VCaP (cell line): ENCODE measurements at regions not wholly inside any gene's neighbourhood (a gene's known extent, or its start where the extent isn't known, plus 50 kb on each side); places are given as distances from the start of the nearest gene placed in this dataset.
"Not testable (repeated sequence)": the region's sequence is repeated elsewhere in the genome, so short reads cannot be mapped to it uniquely, and the experiment has no call there.

Experiments used
- H3K27ac ChIP-seq: fragments of 450-650 bp; 2 replicates; pipeline ENCODE4 v1.5.1; 2017
- CTCF ChIP-seq: fragments of 450-650 bp; conservative IDR thresholded peaks from 2 replicates; pipeline ENCODE4 v1.5.1; 2017; ENCODE audit warnings: mild to moderate bottlenecking, moderate library complexity

GRCh38 chr3:18177271-18177670 lies 247.9 kb downstream of the SATB1 start:
- no peak for TF ChIP-seq CTCF
- H3K27ac ChIP-seq, result no peak overlapping the region

GRCh38 chr3:18173891-18174290 lies 251.2 kb downstream of the SATB1 start:
- H3K27ac ChIP-seq, result not testable (repeated sequence)

- no peak for TF ChIP-seq CTCF
Measured at GRCh38 chr3:18159681-18160080, 265.5 kb downstream of the SATB1 start.

GRCh38 chr3:18153571-18154173 lies 271.5 kb downstream of the SATB1 start:
- TF ChIP-seq CTCF, result no peak
- H3K27ac ChIP-seq, result no peak overlapping the region

More at GRCh38 chr3:18159681-18160080, 265.5 kb downstream of the SATB1 start:
- H3K27ac ChIP-seq, result no peak overlapping the region

GRCh38 chr3:18151199-18151598 lies 273.9 kb downstream of the SATB1 start:
- H3K27ac ChIP-seq, result peak overlapping the region; percentile 5; the same call in 1 of the 2 replicates
- TF ChIP-seq CTCF, result no peak

GRCh38 chr3:18149935-18150334 lies 275.2 kb downstream of the SATB1 start:
- H3K27ac ChIP-seq, result peak overlapping the region; percentile 36; the same call in 1 of the 2 replicates
- TF ChIP-seq CTCF, result no peak

- H3K27ac ChIP-seq, result peak overlapping the region; percentile 36; the same call in 1 of the 2 replicates
- TF ChIP-seq CTCF, result no peak
Measured at GRCh38 chr3:18149386-18149785, 275.8 kb downstream of the SATB1 start.

- no peak overlapping the region for H3K27ac ChIP-seq
- no peak for TF ChIP-seq CTCF
Measured at GRCh38 chr3:18144571-18144970, 280.6 kb downstream of the SATB1 start.
